T-helper 17 cell (primary cell): ENCODE measurements at regions not wholly inside any gene's neighbourhood (a gene's known extent, or its start where the extent isn't known, plus 50 kb on each side); places are given as distances from the start of the nearest gene placed in this dataset.

Source experiments
- ATAC-seq: fragments of 150-1000 bp; cut with Tn5 transposase; 2 replicates; pipeline ENCODE4 v1.10.0; 2021; ENCODE audit warnings: mild to moderate bottlenecking, moderate library complexity
- DNase-seq, 3 donors: peaks; one replicate each; pipeline versions ENCODE4 v3.0.0 to v3.0.0-alpha.2; 2020 to 2021
- H3K9me3 ChIP-seq: one replicate; pipeline ENCODE4 v1.7.0; 2013; ENCODE audit warnings: low read length, mild to moderate bottlenecking; ENCODE audit not compliant: control insufficient read depth, poor library complexity, severe bottlenecking
- H3K27ac Mint-ChIP-seq: one replicate; pipeline ENCODE4 v1.8.0; 2022; ENCODE audit warnings: mild to moderate bottlenecking, moderate library complexity, mixed read lengths
- H3K27me3 Mint-ChIP-seq: one replicate; pipeline ENCODE4 v1.8.0; 2022; ENCODE audit warnings: mixed read lengths
- H3K36me3 Mint-ChIP-seq: one replicate; pipeline ENCODE4 v1.8.0; 2022; ENCODE audit warnings: low read depth, mixed read lengths
- H3K4me1 Mint-ChIP-seq: one replicate; pipeline ENCODE4 v1.8.0; 2022; ENCODE audit warnings: mild to moderate bottlenecking, mixed read lengths
- H3K4me3 Mint-ChIP-seq: one replicate; pipeline ENCODE4 v1.8.0; 2022; ENCODE audit warnings: mild to moderate bottlenecking, moderate library complexity, mixed read lengths

DNA sequence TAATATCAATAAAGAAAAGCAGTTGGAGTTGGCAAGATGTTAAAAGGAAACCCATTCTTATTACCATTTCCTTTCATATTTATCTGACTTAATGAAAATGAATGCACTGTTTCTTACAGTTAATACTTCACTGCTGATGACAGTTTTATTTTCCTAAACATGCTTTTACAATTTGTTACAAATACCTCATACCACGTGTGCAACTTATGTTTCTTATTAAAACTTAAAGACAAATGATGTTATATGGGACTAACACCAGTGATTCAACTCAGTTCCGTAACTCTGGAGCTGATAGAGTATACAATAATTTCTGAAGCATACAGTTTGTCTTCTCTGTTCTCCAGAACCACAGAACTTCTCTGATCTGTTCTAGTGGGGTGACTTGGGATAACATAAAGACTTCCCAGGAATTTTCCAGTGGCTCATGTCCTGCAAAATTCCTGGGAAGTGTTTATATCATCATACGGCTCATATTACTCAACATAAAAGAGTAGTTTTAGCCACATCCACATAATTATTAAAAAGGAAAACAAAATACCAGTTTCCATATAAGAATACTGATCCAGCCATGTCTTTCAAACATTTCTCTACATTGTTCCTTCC lies 1259.0 kb upstream of the C9orf72 start:
- H3K4me1 Mint-ChIP-seq: no peaks in the 10 kb centered on the region
- DNase-seq (no peak), ATAC-seq (no peak)
- H3K9me3 ChIP-seq: no peaks in the 10 kb centered on the region
- H3K36me3 Mint-ChIP-seq: no peaks in the 10 kb centered on the region
- no peak overlapping the region for H3K4me3 Mint-ChIP-seq
- no peaks in the 10 kb centered on the region for H3K27me3 Mint-ChIP-seq
- H3K27ac Mint-ChIP-seq: no peak overlapping the region

DNA sequence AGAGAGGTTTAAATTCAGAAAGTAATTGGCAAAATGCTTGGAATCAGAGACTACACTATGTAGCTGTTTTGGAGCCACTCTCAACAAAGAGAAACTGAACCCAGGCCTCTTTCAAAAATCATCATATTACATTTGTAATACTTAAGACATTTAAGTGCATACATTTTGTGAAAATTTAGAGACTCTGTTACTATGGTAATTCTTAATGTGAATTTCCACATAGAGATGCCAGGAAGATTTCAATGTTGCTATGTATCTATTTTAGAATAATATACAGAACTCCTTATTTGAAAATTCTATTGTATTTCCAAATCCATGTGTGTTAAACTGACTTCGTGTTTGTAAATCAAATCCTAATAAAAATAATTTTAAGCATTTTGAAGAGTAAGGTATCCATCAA lies 1260.9 kb upstream of the C9orf72 start:
- ATAC-seq: no peak
- H3K27ac Mint-ChIP-seq: no peak overlapping the region

GRCh38 chr9:28839778-28840430 lies 1266.6 kb upstream of the C9orf72 start:
- H3K27ac Mint-ChIP-seq: no peak overlapping the region
- H3K4me3 Mint-ChIP-seq: no peak overlapping the region
- H3K27me3 Mint-ChIP-seq: no peaks in the 10 kb centered on the region
- H3K36me3 Mint-ChIP-seq: no peaks in the 10 kb centered on the region
- no peaks in the 10 kb centered on the region for H3K9me3 ChIP-seq
- no peak for ATAC-seq
- no peaks in the 10 kb centered on the region for H3K4me1 Mint-ChIP-seq
- no peak for DNase-seq

More for the DNA sequence above, 1260.9 kb upstream of the C9orf72 start:
- Mint-ChIP-seq H3K4me3 (no peak overlapping the region), H3K4me1 (no peaks in the 10 kb centered on the region), H3K36me3 (no peaks in the 10 kb centered on the region), H3K27me3 (no peaks in the 10 kb centered on the region)
- no peaks in the 10 kb centered on the region for H3K9me3 ChIP-seq
- DNase-seq: no peak

- no peaks in the 10 kb centered on the region for H3K36me3 Mint-ChIP-seq
- DNase-seq (no peak), ATAC-seq (no peak)
- no peak overlapping the region for H3K27ac Mint-ChIP-seq
- no peaks in the 10 kb centered on the region for H3K27me3 Mint-ChIP-seq
- no peaks in the 10 kb centered on the region for H3K9me3 ChIP-seq
- H3K4me3 Mint-ChIP-seq: no peak overlapping the region
- no peaks in the 10 kb centered on the region for H3K4me1 Mint-ChIP-seq
These were observed 1268.5 kb upstream of the C9orf72 start for GRCh38 chr9:28841775-28842174.

GRCh38 chr9:28847331-28847730 lies 1274.0 kb upstream of the C9orf72 start:
- DNase-seq (no peak), ATAC-seq (no peak)
- Mint-ChIP-seq H3K4me1 (no peaks in the 10 kb centered on the region), H3K36me3 (no peaks in the 10 kb centered on the region), H3K4me3 (no peak overlapping the region), H3K27ac (no peak overlapping the region), H3K27me3 (no peaks in the 10 kb centered on the region)
- H3K9me3 ChIP-seq: no peaks in the 10 kb centered on the region

DNA sequence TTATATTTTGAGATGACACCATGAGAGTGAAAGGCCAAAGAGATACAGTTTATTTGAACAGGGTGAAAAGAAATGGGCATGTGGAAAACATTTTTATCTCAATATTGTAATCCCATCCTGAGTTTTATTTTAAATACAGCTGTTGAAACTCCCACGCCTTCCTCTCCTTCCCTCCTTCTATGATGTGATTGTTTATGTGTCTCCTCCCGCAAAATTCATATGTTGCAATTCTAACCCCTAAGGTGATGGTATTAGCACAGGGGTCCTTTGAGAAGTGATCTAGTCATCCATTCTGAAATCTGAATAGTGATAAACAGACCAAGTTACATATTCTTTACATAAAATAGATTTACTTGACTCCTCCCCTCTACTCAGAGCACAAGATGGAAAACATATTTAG lies 1275.4 kb upstream of the C9orf72 start:
- Mint-ChIP-seq H3K4me1 (no peaks in the 10 kb centered on the region), H3K4me3 (no peak overlapping the region), H3K27me3 (no peaks in the 10 kb centered on the region), H3K36me3 (no peaks in the 10 kb centered on the region), H3K27ac (no peak overlapping the region)
- ATAC-seq (no peak), DNase-seq (no peak)
- H3K9me3 ChIP-seq: no peaks in the 10 kb centered on the region

- ATAC-seq: no peak
- no peaks in the 10 kb centered on the region for H3K4me1 Mint-ChIP-seq
- no peak overlapping the region for H3K4me3 Mint-ChIP-seq
- DNase-seq: no peak
- no peaks in the 10 kb centered on the region for H3K27me3 Mint-ChIP-seq
- H3K36me3 Mint-ChIP-seq: no peaks in the 10 kb centered on the region
- H3K9me3 ChIP-seq: no peaks in the 10 kb centered on the region
- no peak overlapping the region for H3K27ac Mint-ChIP-seq
These were observed 1280.2 kb upstream of the C9orf72 start for GRCh38 chr9:28853477-28853876.

- no peaks in the 10 kb centered on the region for H3K4me1 Mint-ChIP-seq
- no peaks in the 10 kb centered on the region for H3K27me3 Mint-ChIP-seq
- no peak for ATAC-seq
- no peaks in the 10 kb centered on the region for H3K9me3 ChIP-seq
- no peaks in the 10 kb centered on the region for H3K36me3 Mint-ChIP-seq
- DNase-seq: no peak
- no peak overlapping the region for H3K27ac Mint-ChIP-seq
- H3K4me3 Mint-ChIP-seq: no peak overlapping the region
These were observed 1293.7 kb upstream of the C9orf72 start for GRCh38 chr9:28866951-28867350.

- Mint-ChIP-seq H3K4me1 (no peaks in the 10 kb centered on the region), H3K4me3 (no peak overlapping the region), H3K27ac (no peak overlapping the region), H3K27me3 (no peaks in the 10 kb centered on the region), H3K36me3 (no peaks in the 10 kb centered on the region)
- no peaks in the 10 kb centered on the region for H3K9me3 ChIP-seq
- DNase-seq: no peak
- no peak for ATAC-seq
These were observed 1295.1 kb upstream of the C9orf72 start for GRCh38 chr9:28868228-28868990.

DNA sequence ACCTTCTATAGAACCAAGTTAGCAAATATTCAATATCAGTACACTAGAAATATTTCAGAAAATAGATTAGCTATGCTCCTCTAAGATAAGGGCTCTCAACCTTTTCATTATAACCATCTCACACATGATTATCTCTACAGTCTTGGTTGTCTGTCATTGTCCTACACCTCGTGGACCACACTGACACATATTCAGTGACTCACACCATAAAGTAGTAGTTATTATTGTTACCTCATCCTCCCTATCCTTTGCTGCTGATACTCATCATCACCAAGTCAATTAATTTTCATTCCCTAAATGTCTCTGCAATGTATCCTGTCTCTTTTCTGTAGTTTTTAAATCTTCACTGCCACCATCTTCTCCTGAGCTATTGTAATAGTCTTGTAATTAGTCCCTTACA lies 1309.2 kb upstream of the C9orf72 start:
- DNase-seq: no peak
- Mint-ChIP-seq H3K27me3 (no peaks in the 10 kb centered on the region), H3K36me3 (no peaks in the 10 kb centered on the region), H3K4me3 (no peak overlapping the region), H3K4me1 (no peaks in the 10 kb centered on the region), H3K27ac (no peak overlapping the region)
- no peaks in the 10 kb centered on the region for H3K9me3 ChIP-seq
- ATAC-seq: no peak

GRCh38 chr9:28883234-28883633 lies 1310.0 kb upstream of the C9orf72 start:
- H3K9me3 ChIP-seq: no peaks in the 10 kb centered on the region
- H3K4me3 Mint-ChIP-seq: no peak overlapping the region
- no peak for DNase-seq
- H3K27ac Mint-ChIP-seq: no peak overlapping the region
- no peaks in the 10 kb centered on the region for H3K36me3 Mint-ChIP-seq
- no peaks in the 10 kb centered on the region for H3K4me1 Mint-ChIP-seq
- ATAC-seq: no peak
- no peaks in the 10 kb centered on the region for H3K27me3 Mint-ChIP-seq

- H3K9me3 ChIP-seq: no peaks in the 10 kb centered on the region
- no peaks in the 10 kb centered on the region for H3K4me1 Mint-ChIP-seq
- no peak overlapping the region for H3K4me3 Mint-ChIP-seq
- ATAC-seq (no peak), DNase-seq (no peak)
- H3K27me3 Mint-ChIP-seq: no peaks in the 10 kb centered on the region
- H3K36me3 Mint-ChIP-seq: no peaks in the 10 kb centered on the region
- no peak overlapping the region for H3K27ac Mint-ChIP-seq
These were observed 1314.1 kb upstream of the C9orf72 start for GRCh38 chr9:28887188-28887884.

- no peak for ATAC-seq
- H3K36me3 Mint-ChIP-seq: no peaks in the 10 kb centered on the region
These were observed 1315.5 kb upstream of the C9orf72 start for GRCh38 chr9:28888806-28889205.

More at GRCh38 chr9:28888806-28889205, 1315.5 kb upstream of the C9orf72 start:
- no peaks in the 10 kb centered on the region for H3K9me3 ChIP-seq
- H3K4me1 Mint-ChIP-seq: no peaks in the 10 kb centered on the region
- H3K27ac Mint-ChIP-seq: no peak overlapping the region
- no peaks in the 10 kb centered on the region for H3K27me3 Mint-ChIP-seq
- no peak for DNase-seq
- no peak overlapping the region for H3K4me3 Mint-ChIP-seq
